K562 (cell line): ENCODE measurements at regions not wholly inside any gene's neighbourhood (a gene's known extent, or its start where the extent isn't known, plus 50 kb on each side); places are given as distances from the start of the nearest gene placed in this dataset.

Source experiments
- CEBPG ChIP-seq, 3 experiments: fragments of 200-800 bp in 1 of 3; sonication (Bioruptor generic) in 1 of 3; sonication (generic) in 1 of 3; formaldehyde crosslinking in 1 of 3; IDR thresholded peaks in 2 of 3; conservative IDR thresholded peaks in 1 of 3; 2 replicates each; pipeline versions ENCODE4 v1.6.1 to v1.8.0; 2016 to 2022; ENCODE audit warnings: missing compliant biosample characterization in 2 of 3, missing genetic modification characterization in 2 of 3, mild to moderate bottlenecking in 1 of 3, missing genetic modification reagents in 1 of 3
- MXD1 ChIP-seq: fragments of 250-450 bp; sonication (Bioruptor Pico); IDR thresholded peaks from 2 replicates; pipeline ENCODE4 v1.8.0; 2021; ENCODE audit warnings: borderline replicate concordance, mild to moderate bottlenecking, moderate library complexity; ENCODE audit not compliant: poor library complexity, severe bottlenecking
- NONO ChIP-seq, 2 experiments: fragments of 200-400 bp in 1 of 2; fragments of 450-650 bp in 1 of 2; formaldehyde crosslinking in 1 of 2; IDR thresholded peaks; 2 replicates each; pipeline ENCODE4 v1.6.1; 2017; ENCODE audit warnings: low read depth in 2 of 2, mild to moderate bottlenecking in 2 of 2, moderate library complexity in 2 of 2, low read length in 1 of 2
- POLR2AphosphoS5 ChIP-seq: IDR thresholded peaks from 2 replicates; pipeline ENCODE4 v1.6.1; 2011; ENCODE audit warnings: mild to moderate bottlenecking, low read depth, low read length, moderate library complexity; ENCODE audit not compliant: control insufficient read depth, insufficient read depth
- SRSF9 ChIP-seq: fragments of 200-400 bp; formaldehyde crosslinking; IDR thresholded peaks from 2 replicates; pipeline ENCODE4 v1.6.1; 2017; ENCODE audit warnings: low read depth, low read length, borderline replicate concordance
- ZNF217 ChIP-seq: sonication (generic); formaldehyde crosslinking; IDR thresholded peaks from 2 replicates; pipeline ENCODE4 v1.8.0; 2022; ENCODE audit warnings: mild to moderate bottlenecking, missing genetic modification reagents
- ZNF318 ChIP-seq, 2 experiments: fragments of 450-650 bp; IDR thresholded peaks; 2 replicates each; pipeline ENCODE4 v1.6.1; 2016; ENCODE audit warnings: mild to moderate bottlenecking in 2 of 2, borderline replicate concordance in 1 of 2, low read depth in 1 of 2, moderate library complexity in 1 of 2
- TF ChIP-seq, protein P1 (sequence below), 3 experiments: IDR thresholded peaks in 2 of 3; conservative IDR thresholded peaks in 1 of 3; 2 replicates each; pipeline ENCODE4 v1.5.1; 2011 to 2012; ENCODE audit warnings: low read length in 3 of 3, mild to moderate bottlenecking in 3 of 3, control low read depth in 2 of 3, improper control_type of control experiment in 1 of 3, inconsistent platforms in 1 of 3, low read depth in 1 of 3, mixed read lengths in 1 of 3, moderate library complexity in 1 of 3; ENCODE audit not compliant: insufficient read depth in 2 of 3

- no peak for TF ChIP-seq CEBPG (CRISPR knock-in tag; IDR thresholded peaks at IDR 0.05)
- TF ChIP-seq CEBPG (tag; conservative IDR thresholded peaks at IDR 0.05 in 1 of 2, IDR thresholded peaks at IDR 0.05 in 1 of 2): no peak
- TF ChIP-seq NONO (IDR thresholded peaks at IDR 0.05; ENCODE audit: low read depth in 2 of 2, low read length in 1 of 2): no peak
- TF ChIP-seq ZNF318 (IDR thresholded peaks at IDR 0.05; ENCODE audit: borderline replicate concordance in 1 of 2, low read depth in 1 of 2): no peak
- no peak for TF ChIP-seq SRSF9
- TF ChIP-seq ZNF217 (CRISPR knock-in tag): no peak
- TF ChIP-seq MXD1 (CRISPR knock-in tag): no peak
- no peak for TF ChIP-seq POLR2AphosphoS5
- TF ChIP-seq, protein P1, sequence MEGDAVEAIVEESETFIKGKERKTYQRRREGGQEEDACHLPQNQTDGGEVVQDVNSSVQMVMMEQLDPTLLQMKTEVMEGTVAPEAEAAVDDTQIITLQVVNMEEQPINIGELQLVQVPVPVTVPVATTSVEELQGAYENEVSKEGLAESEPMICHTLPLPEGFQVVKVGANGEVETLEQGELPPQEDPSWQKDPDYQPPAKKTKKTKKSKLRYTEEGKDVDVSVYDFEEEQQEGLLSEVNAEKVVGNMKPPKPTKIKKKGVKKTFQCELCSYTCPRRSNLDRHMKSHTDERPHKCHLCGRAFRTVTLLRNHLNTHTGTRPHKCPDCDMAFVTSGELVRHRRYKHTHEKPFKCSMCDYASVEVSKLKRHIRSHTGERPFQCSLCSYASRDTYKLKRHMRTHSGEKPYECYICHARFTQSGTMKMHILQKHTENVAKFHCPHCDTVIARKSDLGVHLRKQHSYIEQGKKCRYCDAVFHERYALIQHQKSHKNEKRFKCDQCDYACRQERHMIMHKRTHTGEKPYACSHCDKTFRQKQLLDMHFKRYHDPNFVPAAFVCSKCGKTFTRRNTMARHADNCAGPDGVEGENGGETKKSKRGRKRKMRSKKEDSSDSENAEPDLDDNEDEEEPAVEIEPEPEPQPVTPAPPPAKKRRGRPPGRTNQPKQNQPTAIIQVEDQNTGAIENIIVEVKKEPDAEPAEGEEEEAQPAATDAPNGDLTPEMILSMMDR (IDR thresholded peaks at IDR 0.05 in 2 of 3, conservative IDR thresholded peaks at IDR 0.05 in 1 of 3; ENCODE audit: insufficient read depth in 2 of 3, low read depth in 1 of 3, low read length in 3 of 3): no peak
Measured at GRCh38 chr18:67613731-67614130, 97.2 kb upstream of the DSEL start.
